GM12878 (cell line): ENCODE measurements at regions not wholly inside any gene's neighbourhood (a gene's known extent, or its start where the extent isn't known, plus 50 kb on each side); places are given as distances from the start of the nearest gene placed in this dataset.

Experiments
- ATAC-seq: fragments of 200-7000 bp; cut with Tn5 transposase; 3 replicates; pipeline ENCODE4 v1.9.1; 2020; ENCODE audit warnings: mild to moderate bottlenecking, moderate library complexity
- BruUV-seq: library from RNA; stranded (reverse); fragments of 400-500 nt; replicated peaks from 2 replicates; lab custom pipeline; 2021; lab: Mats Ljungman, UMichigan
- CTCF ChIA-PET: fragments of 300-600 bp; sonication (Branson Sonifier 250); formaldehyde crosslinking; extraction: SDS; loops from one replicate; lab custom pipeline; 2021; ENCODE audit warnings: inconsistent platforms; lab: Yijun Ruan, JAX
- POLR2A ChIA-PET: fragments of 350-600 bp; formaldehyde crosslinking; extraction: SDS; loops from one replicate; lab custom pipeline; 2021; ENCODE audit warnings: inconsistent platforms; lab: Charles Lee
- RAD21 ChIA-PET: fragments of 300-600 bp; sonication (Branson Sonifier 250); formaldehyde crosslinking; loops from one replicate; lab custom pipeline; 2023; ENCODE audit warnings: antibody characterized with exemption; ENCODE audit not compliant: unreplicated experiment; lab: Charles Lee
- SMC1A ChIA-PET: fragments of 300-600 bp; sonication (Branson Sonifier 250); formaldehyde crosslinking; loops from one replicate; lab custom pipeline; 2023; ENCODE audit not compliant: unreplicated experiment, uncharacterized antibody; lab: Charles Lee
- DNase-seq: peaks from one replicate; pipeline ENCODE4 v3.0.0-alpha.2; 2011; ENCODE audit warnings: low read depth, low spot score
- FAIRE-seq: peaks from 3 replicates; lab custom pipeline; 2011; peaks lifted over from hg19 to GRCh38; lab: Jason Lieb, UNC
- H2AFZ ChIP-seq: 2 replicates; pipeline ENCODE4 v1.6.0; 2011; ENCODE audit warnings: low read depth, low read length, control low read depth; ENCODE audit not compliant: control insufficient read depth
- H3K27ac ChIP-seq: 2 replicates; pipeline ENCODE4 v1.5.1; 2011; ENCODE audit warnings: control low read depth; ENCODE audit not compliant: control insufficient read depth, insufficient read depth
- H3K27me3 ChIP-seq, 2 experiments: replicated peaks in 1 of 2; 2 replicates each; pipeline versions ENCODE4 v1.6.0 to v1.6.1; 2011; ENCODE audit warnings: low read length in 1 of 2; ENCODE audit not compliant: control insufficient read depth in 2 of 2, insufficient read depth in 2 of 2
- H3K36me3 ChIP-seq, 2 experiments: 2 replicates each; pipeline ENCODE4 v1.5.1; 2011; ENCODE audit warnings: low read length in 1 of 2; ENCODE audit not compliant: control insufficient read depth in 2 of 2, insufficient read depth in 2 of 2
- H3K4me1 ChIP-seq: 2 replicates; pipeline ENCODE4 v1.6.1; 2011; ENCODE audit warnings: mild to moderate bottlenecking, low read length, moderate library complexity, mixed read lengths; ENCODE audit not compliant: control insufficient read depth, insufficient read depth
- H3K4me2 ChIP-seq: 2 replicates; pipeline ENCODE4 v1.6.0; 2011; ENCODE audit warnings: control low read depth; ENCODE audit not compliant: control insufficient read depth, insufficient read depth
- H3K4me3 ChIP-seq: fragments of 200-600 bp; sonication (generic); 2 replicates; pipeline ENCODE4 v1.5.1; 2016
- H3K79me2 ChIP-seq: 2 replicates; pipeline ENCODE4 v1.6.0; 2011; ENCODE audit warnings: low read length; ENCODE audit not compliant: control insufficient read depth, insufficient read depth
- H3K9ac ChIP-seq: 2 replicates; pipeline ENCODE4 v1.8.0; 2011; ENCODE audit warnings: low read length, control low read depth, mixed read lengths; ENCODE audit not compliant: control insufficient read depth, insufficient read depth
- H3K9me3 ChIP-seq: replicated peaks from 3 replicates; pipeline ENCODE4 v1.5.1; 2011; ENCODE audit warnings: mild to moderate bottlenecking, low read length; ENCODE audit not compliant: control insufficient read depth, insufficient read depth
- H4K20me1 ChIP-seq: 2 replicates; pipeline ENCODE4 v1.6.0; 2011; ENCODE audit not compliant: control insufficient read depth, insufficient read depth
- BMI1 ChIP-seq: fragments of 450-650 bp; IDR thresholded peaks from 2 replicates; pipeline ENCODE4 v1.6.1; 2016; ENCODE audit warnings: mild to moderate bottlenecking, moderate library complexity, borderline replicate concordance
- CHD4 ChIP-seq: fragments of 200-600 bp; sonication (generic); IDR thresholded peaks from 2 replicates; pipeline ENCODE4 v1.6.1; 2016; ENCODE audit warnings: mild to moderate bottlenecking
- ETV6 ChIP-seq, 2 experiments: fragments of 450-650 bp in 1 of 2; IDR thresholded peaks in 1 of 2; conservative IDR thresholded peaks in 1 of 2; 2 replicates each; pipeline ENCODE4 v1.6.1; 2014; ENCODE audit warnings: antibody characterized with exemption in 1 of 2, borderline replicate concordance in 1 of 2, low read depth in 1 of 2, mild to moderate bottlenecking in 1 of 2, moderate library complexity in 1 of 2
- IKZF1 ChIP-seq: fragments of 450-650 bp; conservative IDR thresholded peaks from 2 replicates; pipeline ENCODE4 v1.6.1; 2017; ENCODE audit warnings: antibody characterized with exemption, mild to moderate bottlenecking
- IKZF2 ChIP-seq, 2 experiments: fragments of 450-650 bp; IDR thresholded peaks; 2 replicates each; pipeline ENCODE4 v1.6.1; 2017; ENCODE audit warnings: mild to moderate bottlenecking in 2 of 2, moderate library complexity in 2 of 2
- MEF2B ChIP-seq: fragments of 450-650 bp; IDR thresholded peaks from 2 replicates; pipeline ENCODE4 v1.6.1; 2018; ENCODE audit warnings: mild to moderate bottlenecking, moderate library complexity; ENCODE audit not compliant: partially characterized antibody, poor library complexity, severe bottlenecking
- POLR2AphosphoS2 ChIP-seq: IDR thresholded peaks from 2 replicates; pipeline ENCODE4 v1.6.1; 2011; ENCODE audit warnings: low read depth, mild to moderate bottlenecking, low read length, improper control_type of control experiment, moderate library complexity
- RAD51 ChIP-seq: fragments of 450-650 bp; IDR thresholded peaks from 2 replicates; pipeline ENCODE4 v1.6.1; 2016; ENCODE audit warnings: moderate library complexity, mild to moderate bottlenecking, inconsistent platforms
- SPI1 ChIP-seq: IDR thresholded peaks from 2 replicates; pipeline ENCODE4 v1.6.1; 2011; ENCODE audit warnings: low read depth, mild to moderate bottlenecking, low read length, moderate library complexity, borderline replicate concordance; ENCODE audit not compliant: insufficient read depth
- ZNF217 ChIP-seq: fragments of 450-650 bp; IDR thresholded peaks from 2 replicates; pipeline ENCODE4 v1.6.1; 2017; ENCODE audit warnings: antibody characterized with exemption, mild to moderate bottlenecking
- WGBS: methylation state at CpG from one replicate; pipeline ENCODE4 v1.1.6; 2016; ENCODE audit warnings: low lambda C conversion rate; ENCODE audit not compliant: insufficient replicate concordance, insufficient coverage; ENCODE audit errors: missing lambda C conversion rate; 5-methylcytosine and 5-hydroxymethylcytosine counted together
- in situ Hi-C: fragments of 300-500 bp; cut with MboI; formaldehyde crosslinking; loops from 9 replicates; pipeline ENCODE4 v1.14.3; 2018; ENCODE audit warnings: mixed read lengths
- intact Hi-C: fragments of 100-400 bp; cut with micrococcal nuclease; formaldehyde crosslinking; loops from one replicate; pipeline ENCODE4 v1.14.2; 2022; ENCODE audit not compliant: unreplicated experiment
- TF ChIP-seq, protein P1 (sequence below): IDR thresholded peaks from 2 replicates; pipeline ENCODE4 v1.6.1; 2012; ENCODE audit warnings: low read length, inconsistent platforms
- TF ChIP-seq, protein P2 (sequence below): fragments of 450-650 bp; IDR thresholded peaks from 2 replicates; pipeline ENCODE4 v1.6.1; 2017; ENCODE audit warnings: mild to moderate bottlenecking
- TF ChIP-seq, protein P3 (sequence below): IDR thresholded peaks from 2 replicates; pipeline ENCODE4 v1.6.1; 2011; ENCODE audit warnings: borderline replicate concordance, low read depth, mild to moderate bottlenecking, moderate library complexity, mixed read lengths, low read length; ENCODE audit not compliant: insufficient read depth; ENCODE audit errors: extremely low read length
- TF ChIP-seq, protein P4 (sequence below), 3 experiments: IDR thresholded peaks in 2 of 3; conservative IDR thresholded peaks in 1 of 3; 2 replicates each; pipeline ENCODE4 v1.5.1; 2011; ENCODE audit warnings: low read depth in 3 of 3, low read length in 3 of 3, mild to moderate bottlenecking in 3 of 3, control low read depth in 2 of 3, moderate library complexity in 2 of 3, inconsistent platforms in 1 of 3, mixed read lengths in 1 of 3; ENCODE audit not compliant: control insufficient read depth in 2 of 3, insufficient read depth in 1 of 3; ENCODE audit errors: extremely low read depth in 1 of 3
- TF ChIP-seq, protein P5 (sequence below): IDR thresholded peaks from 2 replicates; pipeline ENCODE4 v1.6.1; 2012; ENCODE audit warnings: low read depth, low read length, improper control_type of control experiment

DNA sequence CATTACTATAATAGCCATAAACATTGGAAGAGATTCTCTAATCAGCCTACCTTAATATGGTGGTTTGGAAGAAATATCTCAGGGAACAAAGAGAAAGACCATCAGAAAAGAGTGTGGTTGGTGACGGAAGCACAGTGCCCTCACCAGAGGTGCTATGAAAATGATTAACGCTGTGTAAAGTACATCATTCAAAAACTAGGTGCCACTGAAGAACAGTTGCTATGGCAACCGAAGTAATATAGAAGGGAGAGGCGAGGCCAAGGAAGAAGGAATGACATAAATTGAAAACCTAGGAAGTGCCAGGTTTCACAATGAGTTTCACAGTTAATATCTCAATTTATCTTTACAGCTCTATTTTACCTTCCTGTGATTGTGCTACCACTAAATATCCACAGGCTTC is 57.0 kb upstream of the ARSJ start:
- H4K20me1 ChIP-seq = no peaks in the 10 kb centered on the region
- no peak overlapping the region for H2AFZ ChIP-seq
- no peaks in the 10 kb centered on the region for H3K27me3 ChIP-seq
- no peak for FAIRE-seq
- no peak for DNase-seq
- POLR2A ChIA-PET = no interaction called here
- no peak overlapping the region for H3K9ac ChIP-seq
- no peaks in the 10 kb centered on the region for H3K9me3 ChIP-seq
- 47% methylated on average over 4 of the region's 4 CpGs for WGBS
- CTCF ChIA-PET = interaction anchor here (1.2 to 1.9 kb wide), 2 partner anchors 10 to 83 kb away, joined by 4 read pairs; no protein-coding TSS in a partner anchor
- SMC1A ChIA-PET = interaction anchor here (1.1 to 2.1 kb wide), 3 partner anchors 10 to 198 kb away, joined by 3 to 14 read pairs (median 4); no protein-coding TSS in a partner anchor
- peak; percentile 63 for ATAC-seq
- no peak overlapping the region for H3K4me3 ChIP-seq
- no TSS peak for BruUV-seq
- H3K4me1 ChIP-seq = peaks cover 14% of the 10 kb centered on the region
- no peaks in the 10 kb centered on the region for H3K79me2 ChIP-seq
- no peaks in the 10 kb centered on the region for H3K36me3 ChIP-seq
- in situ Hi-C loops (no loop called here), intact Hi-C loops (no loop called here)
- no peak overlapping the region for H3K27ac ChIP-seq
- RAD21 ChIA-PET = interaction anchor here (1.6 kb wide), 1 partner anchor 11 kb away, joined by 4 read pairs; no protein-coding TSS in a partner anchor
- no peak overlapping the region for H3K4me2 ChIP-seq
- no peak for TF ChIP-seq ZNF217
- TF ChIP-seq, protein P1, sequence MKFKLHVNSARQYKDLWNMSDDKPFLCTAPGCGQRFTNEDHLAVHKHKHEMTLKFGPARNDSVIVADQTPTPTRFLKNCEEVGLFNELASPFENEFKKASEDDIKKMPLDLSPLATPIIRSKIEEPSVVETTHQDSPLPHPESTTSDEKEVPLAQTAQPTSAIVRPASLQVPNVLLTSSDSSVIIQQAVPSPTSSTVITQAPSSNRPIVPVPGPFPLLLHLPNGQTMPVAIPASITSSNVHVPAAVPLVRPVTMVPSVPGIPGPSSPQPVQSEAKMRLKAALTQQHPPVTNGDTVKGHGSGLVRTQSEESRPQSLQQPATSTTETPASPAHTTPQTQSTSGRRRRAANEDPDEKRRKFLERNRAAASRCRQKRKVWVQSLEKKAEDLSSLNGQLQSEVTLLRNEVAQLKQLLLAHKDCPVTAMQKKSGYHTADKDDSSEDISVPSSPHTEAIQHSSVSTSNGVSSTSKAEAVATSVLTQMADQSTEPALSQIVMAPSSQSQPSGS = no peak
- no peak for TF ChIP-seq RAD51
- TF ChIP-seq, protein P2, sequence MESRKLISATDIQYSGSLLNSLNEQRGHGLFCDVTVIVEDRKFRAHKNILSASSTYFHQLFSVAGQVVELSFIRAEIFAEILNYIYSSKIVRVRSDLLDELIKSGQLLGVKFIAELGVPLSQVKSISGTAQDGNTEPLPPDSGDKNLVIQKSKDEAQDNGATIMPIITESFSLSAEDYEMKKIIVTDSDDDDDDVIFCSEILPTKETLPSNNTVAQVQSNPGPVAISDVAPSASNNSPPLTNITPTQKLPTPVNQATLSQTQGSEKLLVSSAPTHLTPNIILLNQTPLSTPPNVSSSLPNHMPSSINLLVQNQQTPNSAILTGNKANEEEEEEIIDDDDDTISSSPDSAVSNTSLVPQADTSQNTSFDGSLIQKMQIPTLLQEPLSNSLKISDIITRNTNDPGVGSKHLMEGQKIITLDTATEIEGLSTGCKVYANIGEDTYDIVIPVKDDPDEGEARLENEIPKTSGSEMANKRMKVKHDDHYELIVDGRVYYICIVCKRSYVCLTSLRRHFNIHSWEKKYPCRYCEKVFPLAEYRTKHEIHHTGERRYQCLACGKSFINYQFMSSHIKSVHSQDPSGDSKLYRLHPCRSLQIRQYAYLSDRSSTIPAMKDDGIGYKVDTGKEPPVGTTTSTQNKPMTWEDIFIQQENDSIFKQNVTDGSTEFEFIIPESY = no peak
- TF ChIP-seq, protein P3, sequence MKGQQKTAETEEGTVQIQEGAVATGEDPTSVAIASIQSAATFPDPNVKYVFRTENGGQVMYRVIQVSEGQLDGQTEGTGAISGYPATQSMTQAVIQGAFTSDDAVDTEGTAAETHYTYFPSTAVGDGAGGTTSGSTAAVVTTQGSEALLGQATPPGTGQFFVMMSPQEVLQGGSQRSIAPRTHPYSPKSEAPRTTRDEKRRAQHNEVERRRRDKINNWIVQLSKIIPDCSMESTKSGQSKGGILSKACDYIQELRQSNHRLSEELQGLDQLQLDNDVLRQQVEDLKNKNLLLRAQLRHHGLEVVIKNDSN = no peak
- TF ChIP-seq, protein P4, sequence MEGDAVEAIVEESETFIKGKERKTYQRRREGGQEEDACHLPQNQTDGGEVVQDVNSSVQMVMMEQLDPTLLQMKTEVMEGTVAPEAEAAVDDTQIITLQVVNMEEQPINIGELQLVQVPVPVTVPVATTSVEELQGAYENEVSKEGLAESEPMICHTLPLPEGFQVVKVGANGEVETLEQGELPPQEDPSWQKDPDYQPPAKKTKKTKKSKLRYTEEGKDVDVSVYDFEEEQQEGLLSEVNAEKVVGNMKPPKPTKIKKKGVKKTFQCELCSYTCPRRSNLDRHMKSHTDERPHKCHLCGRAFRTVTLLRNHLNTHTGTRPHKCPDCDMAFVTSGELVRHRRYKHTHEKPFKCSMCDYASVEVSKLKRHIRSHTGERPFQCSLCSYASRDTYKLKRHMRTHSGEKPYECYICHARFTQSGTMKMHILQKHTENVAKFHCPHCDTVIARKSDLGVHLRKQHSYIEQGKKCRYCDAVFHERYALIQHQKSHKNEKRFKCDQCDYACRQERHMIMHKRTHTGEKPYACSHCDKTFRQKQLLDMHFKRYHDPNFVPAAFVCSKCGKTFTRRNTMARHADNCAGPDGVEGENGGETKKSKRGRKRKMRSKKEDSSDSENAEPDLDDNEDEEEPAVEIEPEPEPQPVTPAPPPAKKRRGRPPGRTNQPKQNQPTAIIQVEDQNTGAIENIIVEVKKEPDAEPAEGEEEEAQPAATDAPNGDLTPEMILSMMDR (IDR thresholded peaks at IDR 0.05 in 2 of 3, conservative IDR thresholded peaks at IDR 0.05 in 1 of 3; ENCODE audit: control insufficient read depth in 2 of 3, extremely low read depth in 1 of 3, insufficient read depth in 1 of 3, low read depth in 3 of 3, low read length in 3 of 3) = no peak
- peak in 1 of 2 experiments; percentile 36; a peak in 2 of 4 replicates for TF ChIP-seq IKZF2 (IDR thresholded peaks at IDR 0.05)
- TF ChIP-seq SPI1 = no peak
- no peak for TF ChIP-seq POLR2AphosphoS2
- peak; percentile 98 for TF ChIP-seq BMI1
- no peak for TF ChIP-seq MEF2B
- TF ChIP-seq, protein P5, sequence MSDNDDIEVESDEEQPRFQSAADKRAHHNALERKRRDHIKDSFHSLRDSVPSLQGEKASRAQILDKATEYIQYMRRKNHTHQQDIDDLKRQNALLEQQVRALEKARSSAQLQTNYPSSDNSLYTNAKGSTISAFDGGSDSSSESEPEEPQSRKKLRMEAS = no peak
- TF ChIP-seq ETV6 (conservative IDR thresholded peaks at IDR 0.05 in 1 of 2, IDR thresholded peaks at IDR 0.05 in 1 of 2; ENCODE audit: borderline replicate concordance in 1 of 2, low read depth in 1 of 2) = no peak
- peak; percentile 70 for TF ChIP-seq IKZF1
- no peak for TF ChIP-seq CHD4
